GM18907 (cell line): ENCODE measurements at regions not wholly inside any gene's neighbourhood (a gene's known extent, or its start where the extent isn't known, plus 50 kb on each side); places are given as distances from the start of the nearest gene placed in this dataset.
"Not testable (repeated sequence)": the region's sequence is repeated elsewhere in the genome, so short reads cannot be mapped to it uniquely, and the experiment has no call there.

Source experiments
- ATAC-seq: cut with Tn5 transposase; IDR thresholded peaks from one replicate; pipeline ENCODE4 v1.9.1; 2021; ENCODE audit warnings: mild to moderate bottlenecking, moderate library complexity; ENCODE audit not compliant: unreplicated experiment

DNA sequence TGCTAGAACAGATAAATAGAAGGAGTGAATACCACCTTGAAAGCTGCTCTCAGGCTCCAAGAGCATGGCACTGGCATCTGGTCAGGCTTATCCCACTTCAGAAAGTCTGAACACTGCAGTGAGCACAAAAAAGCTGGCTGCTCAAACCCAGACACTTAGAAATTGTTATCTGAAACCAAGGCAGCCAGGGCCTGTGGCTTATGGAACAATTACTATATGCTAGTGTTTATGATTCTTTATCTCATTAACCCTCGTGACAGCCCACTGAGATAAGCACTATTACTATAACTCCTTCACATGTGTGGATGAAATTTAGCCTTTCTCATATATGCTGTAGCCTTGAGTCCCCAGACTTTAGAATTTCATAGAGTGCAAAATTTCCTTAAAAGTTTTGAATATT is 400.2 kb downstream of the RAB38 start:
- no peak for ATAC-seq

DNA sequence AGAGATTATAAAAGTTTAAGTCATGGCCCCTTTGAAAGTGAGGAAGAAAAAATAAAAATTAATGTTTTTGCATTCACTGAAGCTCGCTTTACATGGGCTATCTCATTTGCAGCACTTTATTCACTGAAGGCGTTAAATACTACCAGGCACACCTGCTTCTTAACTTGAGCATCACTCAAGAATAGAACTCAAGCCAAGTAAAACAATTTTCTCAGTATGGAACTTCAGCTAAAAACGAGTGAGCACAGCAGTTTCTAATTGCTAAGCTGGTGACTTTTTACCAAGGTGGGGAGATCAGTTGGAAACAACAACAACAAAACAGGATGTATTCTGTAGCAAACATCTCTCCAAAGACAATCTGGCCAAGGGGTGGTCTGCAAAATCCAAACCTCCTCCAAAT is 405.6 kb downstream of the RAB38 start:
- no peak for ATAC-seq

DNA sequence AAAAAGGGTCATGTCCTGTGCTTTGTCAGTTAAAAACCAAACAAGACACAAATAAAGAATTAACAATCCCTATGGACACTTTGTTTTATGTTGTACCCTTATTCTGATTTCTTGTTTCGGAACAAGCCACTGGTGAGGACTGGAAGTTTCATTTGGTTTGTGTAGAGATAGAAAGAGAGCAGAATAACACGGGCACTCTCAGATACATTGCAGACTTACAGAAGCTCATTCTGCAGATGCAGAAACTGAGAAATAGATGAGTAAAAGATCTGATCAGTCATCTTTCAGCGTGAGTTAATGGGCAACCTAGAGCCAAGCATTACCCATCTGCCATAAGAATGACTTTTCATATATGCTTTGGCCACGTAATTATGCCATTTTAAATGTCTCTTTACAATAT is 407.6 kb downstream of the RAB38 start:
- no peak for ATAC-seq

DNA sequence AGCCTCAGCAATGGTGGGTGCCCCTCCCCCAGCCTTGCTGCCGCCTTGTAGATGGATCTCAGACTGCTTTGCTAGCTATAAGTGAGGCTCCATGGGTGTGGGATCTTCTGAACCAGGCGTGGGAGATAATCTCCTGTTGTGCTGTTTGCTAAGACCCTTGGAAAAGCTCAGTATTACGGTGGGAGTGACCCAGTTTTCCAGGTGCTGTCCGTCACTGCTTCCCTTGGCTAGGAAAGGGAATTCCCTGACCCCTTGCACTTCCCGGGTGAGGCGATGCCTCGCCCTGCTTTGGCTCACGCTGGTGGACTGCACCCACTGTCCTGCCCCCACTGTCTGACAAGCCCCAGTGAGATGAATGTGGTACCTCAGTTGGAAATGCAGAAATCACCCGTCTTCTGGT is 411.2 kb downstream of the RAB38 start:
- not testable (repeated sequence) for ATAC-seq

DNA sequence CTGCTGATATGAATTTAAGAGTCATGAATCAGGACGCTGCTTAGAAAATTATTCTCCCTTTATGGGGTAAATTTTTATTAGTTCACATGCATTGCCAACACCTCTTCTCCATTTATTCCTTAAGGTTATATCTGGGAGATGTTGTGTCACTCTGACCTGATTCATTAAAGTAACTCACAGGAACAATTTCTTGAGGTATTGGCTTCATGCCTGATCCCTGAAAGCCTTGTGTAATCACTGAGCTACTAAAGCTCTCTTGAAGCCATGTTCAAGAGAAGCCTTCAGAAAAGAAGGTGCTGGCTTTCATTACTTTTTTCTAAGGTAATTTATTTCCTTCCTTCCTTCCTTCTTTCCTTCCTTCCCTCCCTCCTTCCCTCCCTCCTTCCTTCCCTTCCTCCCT is 420.6 kb downstream of the RAB38 start:
- ATAC-seq = no peak

DNA sequence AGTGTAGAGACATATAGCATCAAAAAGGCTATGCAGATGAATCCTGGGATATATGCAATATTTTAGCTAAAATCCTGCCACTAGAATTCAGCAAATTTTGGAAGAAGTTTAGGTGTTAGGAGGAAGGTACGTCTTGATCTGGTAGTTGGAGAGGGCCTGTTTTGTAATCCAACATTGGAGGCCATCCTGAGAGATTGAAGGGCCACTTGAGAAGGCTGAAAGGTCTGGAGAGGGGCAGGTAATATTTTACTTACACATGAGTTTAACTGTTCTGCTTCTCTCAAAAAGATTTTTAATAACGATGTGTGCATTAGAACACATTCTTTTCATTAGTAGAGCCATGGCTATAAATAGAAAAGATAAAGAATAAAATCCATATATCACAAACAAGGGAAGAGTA is 422.1 kb downstream of the RAB38 start:
- no peak for ATAC-seq

DNA sequence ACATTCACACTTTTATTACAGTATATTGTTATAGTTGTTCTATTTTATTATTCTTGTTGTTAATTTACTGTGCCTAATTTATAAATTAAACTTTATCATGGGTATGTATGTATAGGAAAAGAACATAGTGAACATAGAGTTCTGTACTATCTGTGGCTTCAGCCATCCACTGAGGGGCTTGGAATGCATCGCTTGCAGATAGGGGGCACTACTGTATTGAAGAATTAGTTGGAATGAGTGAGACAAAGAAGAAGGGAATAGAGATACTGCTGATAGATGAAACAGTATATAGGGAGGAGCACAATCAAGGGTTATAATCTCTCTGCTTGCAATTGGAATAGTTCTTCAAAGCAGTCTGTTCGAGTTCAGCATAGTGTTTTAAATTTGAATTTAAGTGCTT is 432.2 kb downstream of the RAB38 start:
- no peak for ATAC-seq

DNA sequence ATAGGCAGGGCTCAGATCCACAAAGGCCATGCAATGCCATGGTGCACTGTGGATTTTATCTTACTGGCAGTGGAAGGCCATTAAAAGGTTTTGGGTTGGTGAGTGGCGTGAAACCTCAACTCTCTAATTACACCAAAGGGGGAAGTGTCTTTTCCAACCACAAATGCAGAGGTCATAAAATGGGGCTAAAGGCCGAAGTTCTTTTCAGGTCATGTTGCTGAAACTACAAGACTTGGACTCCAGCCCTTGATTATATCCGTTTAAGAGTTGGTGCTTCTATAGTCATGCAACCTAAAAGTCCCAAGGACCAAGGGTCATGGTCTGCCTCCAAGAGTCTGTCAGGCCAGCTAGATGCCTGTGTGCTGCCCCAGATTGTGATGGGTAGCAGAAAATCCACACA is 434.3 kb downstream of the RAB38 start:
- ATAC-seq = no peak

DNA sequence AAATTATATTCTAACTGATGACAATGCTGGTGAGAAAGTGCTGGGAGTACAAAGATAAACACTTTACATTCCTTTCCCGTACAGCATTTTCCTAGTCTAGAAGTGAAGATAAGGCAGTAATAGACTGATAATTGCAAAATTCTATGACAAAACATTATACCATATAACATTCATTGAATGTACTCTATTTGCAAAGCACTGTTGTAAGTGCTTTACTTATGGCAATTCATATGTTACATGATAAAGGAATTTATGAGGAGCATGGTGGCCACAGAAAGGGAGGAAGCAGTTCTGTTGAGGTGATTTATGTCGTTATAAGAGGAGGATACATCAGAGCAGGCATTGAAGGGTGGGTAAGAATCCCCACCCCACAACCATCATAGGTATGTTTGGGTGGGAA is 434.8 kb downstream of the RAB38 start:
- ATAC-seq = no peak

DNA sequence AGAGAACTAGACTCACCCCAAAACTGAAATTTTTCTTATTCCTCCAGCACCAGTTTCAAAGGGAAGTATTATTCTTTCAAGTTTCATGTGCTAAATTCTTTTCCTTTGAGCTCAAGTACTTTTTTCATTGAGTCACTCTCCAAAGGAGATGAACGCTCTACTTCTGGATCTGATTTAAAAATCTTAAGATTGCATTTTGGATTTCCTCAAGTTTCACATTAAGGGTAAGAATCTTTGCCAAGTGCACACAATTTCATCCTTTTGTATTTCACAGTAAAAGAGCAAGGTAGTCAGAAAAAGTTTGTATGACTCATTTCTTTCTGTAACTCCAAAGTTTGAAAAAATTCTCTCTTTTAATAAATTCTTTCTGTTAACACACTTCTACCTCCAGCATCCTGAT is 435.5 kb downstream of the RAB38 start:
- ATAC-seq = no peak

DNA sequence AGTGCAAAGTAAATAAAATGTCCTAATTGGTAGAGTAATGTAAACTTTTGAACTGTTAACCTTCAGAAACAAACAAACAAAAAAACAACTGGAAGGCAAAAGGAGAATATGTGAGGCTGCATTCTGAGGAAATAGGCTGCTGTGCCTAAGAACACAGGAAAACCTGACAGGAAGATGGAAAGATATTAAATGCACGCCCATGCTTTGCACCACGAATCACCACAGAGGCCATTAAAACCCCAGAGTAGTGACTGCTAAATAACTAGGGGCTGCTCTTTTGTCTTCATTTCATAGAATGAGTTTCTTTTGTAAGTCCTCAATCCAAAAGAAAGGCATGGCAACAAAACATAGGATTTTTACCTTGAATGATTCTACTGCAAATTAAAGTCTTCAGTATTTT is 436.0 kb downstream of the RAB38 start:
- ATAC-seq = no peak

DNA sequence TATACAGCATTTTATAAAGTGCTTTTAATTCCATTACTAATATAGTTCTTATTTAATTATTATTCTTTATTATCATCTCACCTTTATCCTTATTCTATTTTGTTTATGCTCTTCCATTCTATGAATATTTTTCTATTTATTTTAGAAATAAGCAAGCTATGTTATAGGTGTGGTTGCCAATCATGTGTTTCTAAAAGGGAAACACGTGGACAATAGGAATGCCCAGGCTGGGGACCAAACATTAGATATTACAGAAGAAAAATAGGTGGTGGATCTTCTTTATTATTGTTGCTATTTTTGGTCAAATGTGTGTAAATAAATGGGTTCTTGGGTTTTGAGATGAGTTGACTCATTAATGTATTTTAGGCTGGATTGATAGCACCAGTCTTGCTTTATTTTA is 438.3 kb downstream of the RAB38 start:
- ATAC-seq = no peak

DNA sequence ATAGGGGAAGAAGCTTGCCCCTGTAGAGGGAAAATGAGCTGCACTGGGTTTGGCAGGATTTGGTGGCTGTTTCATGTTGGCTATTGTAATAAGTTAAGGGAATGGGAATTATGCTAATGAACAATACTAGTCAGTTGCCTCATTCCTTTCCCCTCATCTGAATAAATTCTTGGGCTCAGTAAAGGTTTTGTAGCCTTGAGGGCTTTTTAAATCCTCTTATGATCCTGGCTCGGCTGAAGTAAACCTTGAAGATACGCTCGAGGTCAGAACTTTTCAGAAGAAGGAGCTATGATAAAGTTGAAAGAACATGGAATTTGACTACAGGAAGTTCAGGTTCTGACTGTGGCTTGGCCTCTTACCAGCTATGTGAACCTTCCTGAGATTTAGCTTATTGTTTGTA is 448.7 kb downstream of the RAB38 start:
- no peak for ATAC-seq

DNA sequence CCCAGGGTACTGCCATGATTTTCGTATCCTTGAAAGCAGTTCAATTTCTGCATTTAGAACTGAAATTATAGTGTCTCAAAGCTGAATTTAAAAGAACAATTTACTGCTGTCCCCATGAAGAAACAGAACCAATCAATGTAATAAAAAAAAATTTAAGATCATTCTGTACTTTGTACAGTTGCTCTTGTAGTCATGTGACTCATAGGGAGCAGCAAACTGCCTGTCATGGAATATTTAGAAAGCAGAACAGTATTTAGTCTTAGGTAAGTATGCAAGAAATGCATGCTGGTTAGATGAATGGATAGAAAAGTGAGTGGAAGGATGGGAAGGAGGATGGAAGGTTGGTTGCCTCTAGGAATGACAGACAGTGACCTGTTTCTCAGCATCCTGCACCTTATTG is 450.9 kb downstream of the RAB38 start:
- no peak for ATAC-seq

DNA sequence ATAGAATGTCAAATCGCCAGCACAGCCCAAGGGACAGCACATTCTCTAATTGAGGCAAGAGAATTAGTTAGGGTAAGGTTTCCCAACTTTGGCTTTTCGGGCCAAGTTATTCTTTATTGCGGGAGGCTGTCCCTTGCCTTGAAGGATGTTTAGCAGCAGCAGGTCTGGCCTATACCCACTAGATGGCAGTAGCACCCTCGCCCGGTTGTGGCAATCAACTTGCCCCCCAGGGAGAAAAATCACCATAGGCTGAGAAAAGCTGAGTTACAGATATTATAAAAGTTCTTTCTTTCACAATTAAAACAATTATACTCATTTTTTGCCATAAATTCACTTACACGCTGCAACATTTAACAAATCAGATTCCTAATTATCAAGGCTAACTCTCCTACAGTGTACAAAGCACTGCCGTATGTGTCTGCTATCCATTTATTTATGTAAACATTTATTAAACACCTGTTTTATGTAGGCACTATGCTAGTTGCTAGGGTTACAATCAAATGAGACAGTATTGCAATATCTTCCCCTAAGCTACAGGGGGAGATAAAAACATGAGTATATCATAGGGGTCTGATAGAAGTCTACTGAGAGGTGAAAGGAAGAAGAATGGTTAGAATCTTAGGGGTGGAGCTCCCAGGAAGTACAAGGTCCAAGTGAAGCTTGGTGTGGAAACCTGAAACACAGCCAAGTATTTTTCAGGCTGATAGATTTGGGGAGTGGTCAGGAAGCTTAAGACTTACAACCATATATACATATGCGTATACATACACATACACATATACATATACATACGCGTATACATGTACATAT is 452.3 kb downstream of the RAB38 start:
- peak; percentile 75 for ATAC-seq

DNA sequence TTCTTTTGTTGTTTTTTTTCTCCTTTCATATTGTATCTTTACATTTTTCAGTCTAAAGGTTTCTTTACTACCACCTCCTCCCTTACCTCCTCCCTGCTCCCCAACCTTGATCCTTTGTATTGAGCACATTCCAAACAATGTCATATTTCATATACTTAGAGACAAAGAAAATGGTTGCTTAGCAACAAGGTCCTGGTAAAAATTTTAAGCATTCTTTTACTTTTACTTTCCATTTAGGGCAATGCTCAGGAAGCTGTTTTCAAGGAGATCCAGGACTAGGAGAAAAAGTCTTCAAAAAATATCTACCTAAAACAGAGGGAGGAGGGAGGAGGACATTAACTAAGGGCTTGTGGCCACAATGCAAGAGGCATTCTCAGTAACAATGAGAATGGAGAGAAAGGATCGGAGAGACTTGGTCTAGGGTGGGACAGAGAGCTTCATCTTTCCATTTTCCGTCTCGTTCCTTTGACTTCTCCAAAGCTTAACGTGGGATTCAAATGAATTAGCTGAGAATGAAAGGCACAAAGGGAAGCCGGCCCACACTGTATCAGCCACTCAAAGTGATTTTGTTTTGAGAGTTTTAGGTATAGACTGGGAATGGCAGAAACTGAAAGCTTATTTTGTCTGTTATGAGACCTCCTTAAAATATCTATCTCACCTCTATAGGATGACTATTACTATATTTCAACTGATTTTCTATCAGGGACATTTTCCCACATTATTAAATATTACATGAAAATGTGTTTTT is 455.7 kb downstream of the RAB38 start:
- ATAC-seq = no peak

DNA sequence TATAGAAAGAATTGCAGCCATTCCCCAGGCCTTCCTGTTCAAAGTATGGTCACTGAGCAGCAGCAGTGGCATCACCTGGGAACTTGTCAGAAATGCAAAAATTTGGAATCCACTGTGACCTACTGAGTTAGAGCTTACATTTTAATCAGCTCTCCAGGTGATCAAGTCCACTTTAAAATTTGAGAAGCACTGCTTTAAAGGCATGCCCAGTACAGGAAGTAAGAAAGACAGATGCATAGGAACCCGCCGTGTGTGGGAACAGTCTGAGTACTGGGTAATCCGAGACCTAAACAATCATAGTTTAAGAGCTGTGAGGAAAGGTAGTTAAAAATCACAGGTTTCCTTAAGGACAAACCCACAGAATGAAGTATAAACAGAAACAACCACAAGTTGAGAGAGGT is 462.4 kb downstream of the RAB38 start:
- no peak for ATAC-seq

DNA sequence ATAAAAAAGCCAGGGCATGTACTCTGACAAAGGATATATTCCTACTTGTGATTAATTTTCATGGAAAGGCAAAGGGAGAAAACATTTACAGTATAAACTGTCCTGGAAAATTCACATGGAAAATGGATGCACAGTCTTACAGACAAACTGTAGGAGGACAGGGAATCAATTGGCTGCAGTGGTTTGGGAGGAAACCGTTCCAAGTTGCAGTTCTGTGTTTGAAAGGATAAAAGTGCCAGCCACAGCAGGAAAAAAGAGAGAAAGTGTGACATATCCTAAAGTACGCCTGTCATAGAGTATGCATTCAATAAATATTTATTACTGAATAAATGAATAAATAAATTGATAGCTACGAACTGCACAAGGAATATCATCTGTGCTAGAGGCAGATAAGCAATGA is 462.9 kb downstream of the RAB38 start:
- no peak for ATAC-seq

DNA sequence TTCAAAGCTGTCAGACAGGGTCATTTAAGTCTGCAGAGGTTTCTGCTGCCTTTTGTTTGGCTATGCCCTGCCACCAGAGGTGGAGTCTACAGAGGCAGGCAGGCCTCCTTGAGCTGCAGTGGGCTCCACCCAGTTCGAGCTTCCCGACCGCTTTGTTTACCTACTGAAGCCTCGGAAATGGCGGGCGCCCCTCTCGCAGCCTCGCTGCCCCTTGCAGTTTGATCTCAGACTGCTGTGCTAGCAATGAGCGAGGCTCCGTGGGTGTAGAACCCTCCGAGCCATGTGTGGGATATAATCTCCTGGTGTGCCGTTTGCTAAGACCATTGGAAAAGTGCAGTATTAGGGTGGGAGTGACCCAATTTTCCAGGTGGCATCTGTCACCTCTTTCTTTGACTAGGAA is 471.7 kb downstream of the RAB38 start:
- ATAC-seq = not testable (repeated sequence)

DNA sequence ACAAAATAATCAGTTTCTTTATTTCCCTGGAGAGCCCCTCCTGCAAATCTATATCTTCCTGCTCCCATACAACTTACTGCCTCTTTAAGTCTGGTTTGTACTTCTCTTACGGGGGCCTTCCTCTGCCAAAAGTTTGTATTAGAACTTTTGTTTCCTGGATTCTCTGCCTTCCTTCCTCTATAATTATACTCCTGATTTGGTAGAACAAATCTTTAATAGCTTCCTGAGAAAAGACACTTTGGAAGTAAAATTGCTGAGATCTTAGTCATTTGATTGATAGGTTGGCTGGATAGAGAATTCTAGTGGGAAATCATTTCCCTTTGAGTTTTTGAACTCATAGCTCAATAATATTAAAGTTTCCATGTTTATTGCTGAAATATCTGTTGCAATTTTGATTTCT is 499.2 kb downstream of the RAB38 start:
- no peak for ATAC-seq

DNA sequence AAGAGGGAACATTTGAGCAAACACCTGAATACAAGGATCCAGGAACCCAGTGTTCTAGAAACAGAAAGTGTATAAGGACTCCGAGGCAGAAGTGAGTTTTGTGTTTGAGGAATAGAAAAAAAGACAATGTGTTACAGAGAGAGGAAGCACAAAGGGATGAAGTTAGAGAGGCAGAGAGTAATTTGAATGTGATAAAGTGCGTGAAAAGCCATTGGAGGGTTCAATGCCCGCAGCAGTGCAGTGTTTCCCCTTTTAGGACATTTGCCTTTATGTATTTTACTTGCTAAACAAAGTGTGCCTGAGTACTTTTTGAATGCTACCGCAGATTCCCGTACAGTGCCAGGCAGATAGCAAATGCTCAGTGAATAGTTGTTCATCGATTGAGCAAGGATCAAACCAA is 508.5 kb downstream of the RAB38 start:
- no peak for ATAC-seq

DNA sequence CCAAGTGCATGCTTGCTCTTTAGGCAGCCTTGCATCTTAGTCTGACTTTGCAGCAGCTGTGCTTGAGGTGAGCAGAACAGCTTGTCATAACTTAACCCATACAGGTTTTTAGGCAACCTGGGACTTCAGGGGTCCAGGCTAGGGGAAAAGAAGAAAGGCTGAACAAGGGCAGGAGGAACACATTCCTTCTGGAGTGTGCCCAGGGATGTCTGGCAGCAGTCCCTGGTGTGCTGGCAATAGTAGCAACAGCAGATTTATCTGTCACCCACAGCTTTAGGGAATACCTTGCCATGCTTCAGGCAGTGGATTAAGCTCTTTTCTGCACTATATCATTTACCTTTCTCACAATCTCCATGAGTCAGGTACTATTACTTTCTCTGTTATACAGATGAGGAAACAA is 513.0 kb downstream of the RAB38 start:
- no peak for ATAC-seq
